Renal cortex interstitium (tissue), 11 donors: ENCODE measurements at regions not wholly inside any gene's neighbourhood (a gene's known extent, or its start where the extent isn't known, plus 50 kb on each side); places are given as distances from the start of the nearest gene placed in this dataset.

Source experiments
- DNase-seq, 11 donors: peaks; one replicate each; pipeline ENCODE4 v3.0.0-alpha.2; 2013; ENCODE audit warnings: low read depth in 9 of 11, low spot score in 4 of 11; ENCODE audit errors: extremely low read depth in 1 of 11

GRCh38 chr2:66702301-66702700, 267.4 kb downstream of the MEIS1 start:
- peak in 6 of 11 donors; percentile 61 to 82 (median 78) for DNase-seq

DNA sequence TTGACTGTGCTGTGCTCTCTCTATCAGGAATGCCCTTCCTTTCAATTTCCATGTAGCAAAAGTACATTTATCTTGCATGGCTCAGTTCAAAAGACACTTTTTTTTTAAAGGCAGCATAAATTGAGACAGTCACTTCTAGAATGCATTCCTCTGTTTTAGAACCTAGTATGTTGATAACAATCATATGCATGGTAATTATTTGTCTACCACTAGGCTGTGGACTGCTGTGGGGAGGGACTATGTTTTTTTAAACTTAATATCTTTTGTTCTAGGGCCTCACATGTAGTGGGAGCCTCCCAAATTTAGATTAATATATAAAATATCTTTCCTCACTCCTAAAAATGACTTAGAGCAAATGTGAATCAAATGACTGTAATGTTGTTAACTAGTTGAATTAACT, 269.9 kb downstream of the MEIS1 start:
- no peak for DNase-seq

DNA sequence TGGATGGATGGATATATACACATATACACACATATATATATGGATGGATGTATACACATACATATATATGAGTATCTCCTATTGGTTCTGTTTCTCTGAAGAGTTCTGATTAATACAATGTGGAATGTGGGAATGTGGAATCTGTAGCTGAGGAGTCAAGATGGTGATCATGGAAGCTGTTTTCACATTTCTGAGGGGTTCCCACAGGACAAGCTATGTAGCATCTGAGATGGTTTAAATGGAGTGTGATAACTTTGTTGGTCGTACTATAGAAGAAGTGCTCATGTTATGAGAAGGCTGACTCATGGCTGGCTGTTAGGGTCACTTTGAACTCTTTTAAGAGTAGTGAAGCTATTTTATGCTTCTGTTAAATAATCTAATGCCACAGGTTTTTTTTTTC, 279.7 kb downstream of the MEIS1 start:
- no peak for DNase-seq

- no peak for DNase-seq
Measured at GRCh38 chr2:66717218-66717905, 282.4 kb downstream of the MEIS1 start.

DNA sequence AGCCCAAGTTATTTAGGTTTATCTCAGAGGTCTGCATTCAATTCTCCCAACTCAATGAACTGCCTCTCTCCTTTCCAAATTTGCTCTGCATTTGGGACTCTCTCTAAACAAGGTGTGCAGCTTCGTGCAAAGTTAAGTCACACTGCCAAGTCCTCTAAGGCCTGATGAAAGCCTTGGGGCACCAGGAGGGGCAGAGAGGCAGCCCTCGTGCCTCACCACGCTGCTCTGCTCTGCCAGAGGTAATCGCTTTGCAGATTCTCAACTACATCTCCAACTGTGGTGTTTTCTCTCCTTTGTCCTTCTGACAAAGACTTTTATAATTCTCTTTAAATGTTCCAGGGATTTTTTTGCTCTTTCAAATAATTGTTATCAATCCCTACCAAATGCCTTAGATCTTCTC, 283.0 kb downstream of the MEIS1 start:
- DNase-seq, result no peak

DNA sequence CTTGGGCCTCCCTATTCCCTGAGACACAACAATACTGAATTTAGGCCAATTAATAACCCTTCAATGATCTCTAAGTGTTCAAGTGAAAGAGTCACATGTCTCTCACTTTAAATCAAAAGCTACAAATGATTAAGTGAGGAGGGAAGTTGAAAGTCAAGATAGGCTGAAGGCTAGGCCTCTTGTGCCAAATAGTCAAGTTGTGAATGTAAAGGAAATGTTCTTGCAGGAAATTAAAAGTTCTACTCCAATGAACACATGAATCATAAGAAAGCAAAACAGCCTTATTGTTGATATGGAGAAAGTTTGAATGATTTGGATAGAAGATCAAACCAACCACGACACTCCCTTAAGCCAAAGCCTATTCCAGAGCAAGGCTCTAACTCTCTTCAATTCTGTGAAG, 286.9 kb downstream of the MEIS1 start:
- no peak for DNase-seq

- DNase-seq, result no peak
Measured at GRCh38 chr2:66724241-66724640, 289.3 kb downstream of the MEIS1 start.

- DNase-seq, result no peak
Measured at GRCh38 chr2:66729416-66730330, 294.7 kb downstream of the MEIS1 start.

DNA sequence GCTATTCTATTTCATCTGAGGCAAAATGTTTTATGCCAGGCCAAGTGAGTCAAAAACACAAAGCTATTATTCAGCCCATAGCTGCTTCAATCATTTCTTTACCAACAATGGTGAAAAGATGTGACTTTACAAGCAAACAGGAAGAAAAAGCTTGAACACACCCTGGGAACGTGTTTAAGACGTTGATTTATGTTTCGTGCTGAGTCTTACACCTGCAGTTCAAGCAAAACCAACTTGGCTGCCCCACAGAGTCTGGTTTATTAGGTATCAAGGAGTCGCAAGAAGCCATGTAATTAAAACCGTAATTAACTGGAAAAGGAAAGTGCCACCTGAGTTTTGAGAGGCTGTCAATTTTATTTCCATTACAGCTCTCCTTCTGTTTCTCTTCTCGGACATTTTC, 295.5 kb downstream of the MEIS1 start:
- no peak for DNase-seq

- DNase-seq, result peak in 7 of 11 donors; percentile 10 to 43 (median 27)
Measured at GRCh38 chr2:66733364-66733999, 298.6 kb downstream of the MEIS1 start.

DNA sequence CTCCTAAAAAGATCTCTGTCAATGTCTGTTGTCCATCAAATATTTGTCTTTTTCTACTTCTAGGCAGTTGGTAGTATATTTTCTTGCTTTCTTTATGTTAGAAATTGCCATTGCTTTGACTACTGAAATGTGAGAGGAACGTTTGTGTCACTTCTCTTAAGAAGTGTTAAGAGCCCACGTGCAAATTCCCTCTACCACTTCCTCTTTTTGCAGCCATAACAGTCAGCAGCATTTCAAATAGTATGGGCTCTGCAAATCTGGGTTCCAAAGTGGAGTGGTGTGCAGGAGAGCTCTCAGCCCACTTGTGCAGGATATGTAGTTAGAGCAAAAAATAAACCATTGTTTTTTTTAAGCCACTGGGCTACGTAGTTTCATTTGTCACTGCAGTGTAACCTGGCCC, 314.0 kb downstream of the MEIS1 start:
- DNase-seq, result no peak

GRCh38 chr2:66749566-66749965, 314.6 kb downstream of the MEIS1 start:
- no peak for DNase-seq

- DNase-seq, result no peak
Measured at GRCh38 chr2:66753257-66753656, 318.3 kb downstream of the MEIS1 start.

- no peak for DNase-seq
Measured at GRCh38 chr2:66753660-66754059, 318.7 kb downstream of the MEIS1 start.

- DNase-seq, result no peak
Measured at GRCh38 chr2:66755974-66756373, 321.0 kb downstream of the MEIS1 start.

DNA sequence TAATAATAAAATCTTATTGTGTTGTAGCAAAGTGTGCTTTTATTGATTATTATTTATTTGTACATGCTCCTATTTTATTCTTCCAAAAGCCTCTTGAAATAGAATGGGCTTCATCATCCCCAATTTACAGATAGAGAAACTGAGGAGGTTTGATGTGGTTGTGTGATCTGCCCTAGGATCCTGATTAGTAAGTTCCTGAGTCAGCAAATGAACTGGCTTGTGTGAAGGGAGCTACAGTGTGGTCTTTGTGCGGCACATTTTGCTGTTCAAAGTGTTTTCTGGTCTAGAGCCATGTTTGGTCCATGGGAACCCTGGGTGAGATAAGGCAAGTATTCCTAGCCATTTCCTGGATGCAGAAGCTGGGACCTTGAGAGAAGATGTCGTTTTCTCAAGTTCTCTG, 326.9 kb downstream of the MEIS1 start:
- no peak for DNase-seq

DNA sequence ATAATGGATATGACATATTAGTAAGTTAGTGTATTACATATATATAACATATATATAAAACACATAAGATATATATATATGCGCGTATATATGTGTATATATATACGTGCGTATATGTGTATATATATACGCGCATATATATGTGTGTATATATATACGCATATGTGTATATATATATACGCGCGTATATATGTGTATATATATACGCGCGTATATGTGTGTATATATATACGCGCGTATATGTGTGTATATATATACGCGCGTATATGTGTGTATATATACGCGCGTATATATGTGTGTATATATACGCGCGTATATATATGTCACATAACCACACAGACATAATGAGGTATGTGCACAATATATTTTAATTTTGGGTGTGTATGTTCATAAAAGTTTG, 327.8 kb downstream of the MEIS1 start:
- DNase-seq, result no peak

- no peak for DNase-seq
Measured at GRCh38 chr2:66766582-66766981, 331.7 kb downstream of the MEIS1 start.

- DNase-seq, result no peak
Measured at GRCh38 chr2:66771359-66771976, 336.5 kb downstream of the MEIS1 start.

DNA sequence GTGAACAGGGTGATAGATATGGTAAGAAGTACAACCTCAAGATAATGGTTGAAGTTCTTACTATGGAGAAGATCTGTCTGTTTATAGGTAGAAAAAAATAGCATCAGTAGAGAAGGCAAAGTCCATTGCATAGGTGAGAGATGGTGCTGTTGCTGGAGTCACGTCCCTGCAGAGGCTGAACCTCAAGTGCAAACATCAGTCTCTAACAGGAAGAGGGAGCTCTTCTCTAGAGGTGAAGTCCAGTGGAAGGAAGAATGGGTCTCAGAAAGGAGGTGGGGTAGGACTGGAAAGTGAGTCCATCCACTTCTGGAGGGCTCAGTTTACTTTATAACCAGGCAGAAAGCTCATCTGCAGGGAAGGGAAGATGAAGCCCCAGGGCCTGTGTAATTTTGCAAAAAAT, 337.7 kb downstream of the MEIS1 start:
- DNase-seq, result no peak
